ENCODE measurements at regions not wholly inside any gene's neighbourhood (a gene's known extent, or its start where the extent isn't known, plus 50 kb on each side); places are given as distances from the start of the nearest gene placed in this dataset.
"Not testable (repeated sequence)": the region's sequence is repeated elsewhere in the genome, so short reads cannot be mapped to it uniquely, and the experiment has no call there.

GRCh38 chr1:220425852-220426251, 102.1 kb upstream of the MARK1 start:
- Histone ChIP-seq H2AK5ac (ENCODE audit: low read length, severe bottlenecking) (no peak overlapping the region), H3K9ac (ENCODE audit: low read length) (no peak overlapping the region), H2BK12ac (ENCODE audit: low read length in 2 of 2) (no peak overlapping the region), H3K4ac (ENCODE audit: low read depth in 1 of 2, low read length in 2 of 2) (no peak overlapping the region), H3K18ac (ENCODE audit: low read depth in 1 of 2, low read length in 2 of 2) (no peak overlapping the region), H3K27me3 (ENCODE audit: control insufficient read depth in 1 of 2, insufficient read depth in 1 of 2, low read length in 2 of 2) (peaks cover 0 to 4% of the 10 kb centered on the region in 2 experiments), H2BK5ac (ENCODE audit: low read depth, low read length, poor library complexity, severe bottlenecking) (no peak overlapping the region), H3K9me3 (ENCODE audit: control insufficient read depth, low read length) (no peaks in the 10 kb centered on the region), H3K23ac (ENCODE audit: low read length in 2 of 2) (no peak overlapping the region), H4K8ac (ENCODE audit: low read length) (no peak overlapping the region), H3K4me3 (ENCODE audit: insufficient read depth in 1 of 2, low read depth in 1 of 2, low read length in 2 of 2) (no peak overlapping the region), H2BK120ac (ENCODE audit: low read depth, low read length) (no peak overlapping the region), H4K91ac (ENCODE audit: low read length) (no peak overlapping the region), H3K27ac (ENCODE audit: low read length, poor library complexity, severe bottlenecking) (no peak overlapping the region), H2BK15ac (ENCODE audit: low read depth, poor library complexity, severe bottlenecking) (no peak overlapping the region), H3K36me3 (ENCODE audit: control insufficient read depth in 1 of 2, insufficient read depth in 2 of 2, low read depth in 1 of 2, low read length in 2 of 2) (no peaks in the 10 kb centered on the region), H3K4me2 (ENCODE audit: low read length, poor library complexity, severe bottlenecking) (no peak overlapping the region), H3K79me1 (replicated peaks; ENCODE audit: low read length, poor library complexity, severe bottlenecking) (no peaks in the 10 kb centered on the region), H3K14ac (ENCODE audit: low read length in 2 of 2) (no peak overlapping the region), H2AFZ (ENCODE audit: low read depth, low read length) (no peak overlapping the region), H3K4me1 (ENCODE audit: control insufficient read depth, insufficient read depth, low read depth, low read length) (peaks cover 1% of the 10 kb centered on the region)
- DNase-seq, result no peak
- 77% methylated on average over 1 of the region's 1 CpG for WGBS

GRCh38 chr1:220421508-220421907, 106.4 kb upstream of the MARK1 start:
- H3K9ac ChIP-seq (ENCODE audit: low read length), result no peak overlapping the region
- no peak overlapping the region for H2BK120ac ChIP-seq (ENCODE audit: low read depth, low read length)
- no peak for DNase-seq
- H3K23ac ChIP-seq (ENCODE audit: low read length in 2 of 2), result no peak overlapping the region
- H2BK15ac ChIP-seq (ENCODE audit: low read depth, poor library complexity, severe bottlenecking), result no peak overlapping the region
- no peak overlapping the region for H3K4ac ChIP-seq (ENCODE audit: low read depth in 1 of 2, low read length in 2 of 2)
- H3K27me3 ChIP-seq (ENCODE audit: control insufficient read depth in 1 of 2, insufficient read depth in 1 of 2, low read length in 2 of 2), result no peaks in the 10 kb centered on the region
- H2BK12ac ChIP-seq (ENCODE audit: low read length in 2 of 2), result no peak overlapping the region
- no peak overlapping the region for H2AFZ ChIP-seq (ENCODE audit: low read depth, low read length)
- H2BK5ac ChIP-seq (ENCODE audit: low read depth, low read length, poor library complexity, severe bottlenecking), result no peak overlapping the region
- no peak overlapping the region for H3K18ac ChIP-seq (ENCODE audit: low read depth in 1 of 2, low read length in 2 of 2)
- H3K27ac ChIP-seq (ENCODE audit: low read length, poor library complexity, severe bottlenecking), result no peak overlapping the region
- no peak overlapping the region for H4K91ac ChIP-seq (ENCODE audit: low read length)
- no peaks in the 10 kb centered on the region for H3K36me3 ChIP-seq (ENCODE audit: control insufficient read depth in 1 of 2, insufficient read depth in 2 of 2, low read depth in 1 of 2, low read length in 2 of 2)
- WGBS, result 96% methylated on average over 1 of the region's 2 CpGs
- H3K79me1 ChIP-seq (replicated peaks; ENCODE audit: low read length, poor library complexity, severe bottlenecking), result no peaks in the 10 kb centered on the region
- no peaks in the 10 kb centered on the region for H3K9me3 ChIP-seq (ENCODE audit: control insufficient read depth, low read length)
- H4K8ac ChIP-seq (ENCODE audit: low read length), result no peak overlapping the region
- no peaks in the 10 kb centered on the region for H3K4me1 ChIP-seq (ENCODE audit: control insufficient read depth, insufficient read depth, low read depth, low read length)
- H3K14ac ChIP-seq (ENCODE audit: low read length in 2 of 2), result no peak overlapping the region
- no peak overlapping the region for H3K4me3 ChIP-seq (ENCODE audit: insufficient read depth in 1 of 2, low read depth in 1 of 2, low read length in 2 of 2)
- H3K4me2 ChIP-seq (ENCODE audit: low read length, poor library complexity, severe bottlenecking), result no peak overlapping the region
- H2AK5ac ChIP-seq (ENCODE audit: low read length, severe bottlenecking), result no peak overlapping the region

GRCh38 chr1:220420726-220421125, 107.2 kb upstream of the MARK1 start:
- Histone ChIP-seq H3K4me3 (ENCODE audit: insufficient read depth in 1 of 2, low read depth in 1 of 2, low read length in 2 of 2) (no peak overlapping the region), H2AK5ac (ENCODE audit: low read length, severe bottlenecking) (no peak overlapping the region), H2BK12ac (ENCODE audit: low read length in 2 of 2) (no peak overlapping the region), H2BK15ac (ENCODE audit: low read depth, poor library complexity, severe bottlenecking) (no peak overlapping the region), H3K4me1 (ENCODE audit: control insufficient read depth, insufficient read depth, low read depth, low read length) (no peaks in the 10 kb centered on the region), H2BK120ac (ENCODE audit: low read depth, low read length) (no peak overlapping the region), H4K91ac (ENCODE audit: low read length) (no peak overlapping the region), H3K23ac (ENCODE audit: low read length in 2 of 2) (no peak overlapping the region), H3K4me2 (ENCODE audit: low read length, poor library complexity, severe bottlenecking) (no peak overlapping the region), H3K27me3 (ENCODE audit: control insufficient read depth in 1 of 2, insufficient read depth in 1 of 2, low read length in 2 of 2) (no peaks in the 10 kb centered on the region), H3K9me3 (ENCODE audit: control insufficient read depth, low read length) (no peaks in the 10 kb centered on the region), H3K18ac (ENCODE audit: low read depth in 1 of 2, low read length in 2 of 2) (no peak overlapping the region), H2BK5ac (ENCODE audit: low read depth, low read length, poor library complexity, severe bottlenecking) (no peak overlapping the region), H3K79me1 (replicated peaks; ENCODE audit: low read length, poor library complexity, severe bottlenecking) (no peaks in the 10 kb centered on the region), H3K9ac (ENCODE audit: low read length) (no peak overlapping the region), H3K36me3 (ENCODE audit: control insufficient read depth in 1 of 2, insufficient read depth in 2 of 2, low read depth in 1 of 2, low read length in 2 of 2) (no peaks in the 10 kb centered on the region), H2AFZ (ENCODE audit: low read depth, low read length) (no peak overlapping the region), H3K14ac (ENCODE audit: low read length in 2 of 2) (no peak overlapping the region), H4K8ac (ENCODE audit: low read length) (no peak overlapping the region), H3K27ac (ENCODE audit: low read length, poor library complexity, severe bottlenecking) (no peak overlapping the region), H3K4ac (ENCODE audit: low read depth in 1 of 2, low read length in 2 of 2) (no peak overlapping the region)
- DNase-seq, result no peak
- 54% methylated on average over 5 of the region's 5 CpGs for WGBS

GRCh38 chr1:220412382-220412781, 115.6 kb upstream of the MARK1 start:
- not testable (repeated sequence) for H3K18ac ChIP-seq (ENCODE audit: low read depth in 1 of 2, low read length in 2 of 2); DNase-seq; H3K23ac ChIP-seq (ENCODE audit: low read length in 2 of 2); H3K9me3 ChIP-seq (ENCODE audit: control insufficient read depth, low read length); H3K14ac ChIP-seq (ENCODE audit: low read length in 2 of 2); H3K36me3 ChIP-seq (ENCODE audit: control insufficient read depth in 1 of 2, insufficient read depth in 2 of 2, low read depth in 1 of 2, low read length in 2 of 2); H2AK5ac ChIP-seq (ENCODE audit: low read length, severe bottlenecking); H4K91ac ChIP-seq (ENCODE audit: low read length); H2BK12ac ChIP-seq (ENCODE audit: low read length in 2 of 2); H2BK120ac ChIP-seq (ENCODE audit: low read depth, low read length); H3K9ac ChIP-seq (ENCODE audit: low read length); H3K79me1 ChIP-seq (replicated peaks; ENCODE audit: low read length, poor library complexity, severe bottlenecking); H3K27ac ChIP-seq (ENCODE audit: low read length, poor library complexity, severe bottlenecking); H4K8ac ChIP-seq (ENCODE audit: low read length); H2AFZ ChIP-seq (ENCODE audit: low read depth, low read length); H3K4ac ChIP-seq (ENCODE audit: low read depth in 1 of 2, low read length in 2 of 2); H3K4me3 ChIP-seq (ENCODE audit: insufficient read depth in 1 of 2, low read depth in 1 of 2, low read length in 2 of 2); H3K4me1 ChIP-seq (ENCODE audit: control insufficient read depth, insufficient read depth, low read depth, low read length); H3K27me3 ChIP-seq (ENCODE audit: control insufficient read depth in 1 of 2, insufficient read depth in 1 of 2, low read length in 2 of 2); H2BK5ac ChIP-seq (ENCODE audit: low read depth, low read length, poor library complexity, severe bottlenecking); H3K4me2 ChIP-seq (ENCODE audit: low read length, poor library complexity, severe bottlenecking)
- WGBS, result 91% methylated on average over 16 of the region's 19 CpGs
- peak overlapping the region; percentile 23 for H2BK15ac ChIP-seq (ENCODE audit: low read depth, poor library complexity, severe bottlenecking)
